Cardiac septum (tissue), 1 donor: ENCODE measurements at regions not wholly inside any gene's neighbourhood (a gene's known extent, or its start where the extent isn't known, plus 50 kb on each side); places are given as distances from the start of the nearest gene placed in this dataset.

ENCODE experiments used
- DNase-seq: peaks from one replicate; pipeline ENCODE4 v3.0.0-alpha.2; 2020; ENCODE audit warnings: low spot score
- intact Hi-C: fragments of 100-400 bp; cut with DNase I; formaldehyde crosslinking; loops from one replicate; pipeline ENCODE4 v1.14.0; 2022
- donor health status: DM: no; HTN: no; CAD: no.

DNA sequence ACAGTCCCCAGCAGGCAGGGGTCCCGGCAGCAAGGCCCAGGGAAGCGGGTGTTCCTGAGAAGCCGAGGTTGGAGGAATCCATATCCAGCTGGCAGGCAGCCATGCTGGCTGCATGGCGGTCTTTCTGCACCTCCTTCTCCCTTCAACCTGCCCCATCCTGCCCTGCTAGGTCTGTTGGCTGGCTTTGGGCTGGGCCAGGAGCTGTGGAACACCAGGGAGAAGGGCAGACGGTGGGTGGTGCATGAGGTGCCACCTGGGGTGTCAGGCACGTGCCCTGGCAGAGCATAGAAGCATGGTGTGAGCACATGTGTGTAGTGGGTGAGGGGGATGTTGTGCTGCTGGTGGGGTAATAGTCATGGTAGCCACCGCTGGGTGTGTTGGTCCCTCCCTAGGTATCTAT lies 150.1 kb downstream of the PJA1 start:
- intact Hi-C loops, result no loop called here
- peak; percentile 39 for DNase-seq

DNA sequence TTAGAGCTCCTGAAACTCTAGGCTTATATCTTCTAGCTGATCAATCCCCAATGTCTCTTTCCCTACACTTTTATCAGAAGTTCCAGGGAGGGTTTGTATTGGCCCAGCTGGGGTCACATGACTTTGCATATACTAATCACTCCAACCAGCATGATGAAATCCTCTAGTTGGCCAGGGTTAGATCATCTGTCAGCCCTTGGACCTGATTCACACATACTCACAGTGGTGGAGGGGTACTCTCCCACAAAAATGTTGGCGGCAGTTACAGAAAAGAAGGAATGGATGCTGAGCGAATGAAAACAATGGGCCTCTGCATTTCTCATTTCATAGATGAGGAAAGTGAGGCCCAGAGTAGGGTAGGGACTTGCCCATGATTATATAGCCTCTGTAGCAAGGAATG lies 151.1 kb downstream of the PJA1 start:
- intact Hi-C loops, result no loop called here
- no peak for DNase-seq

DNA sequence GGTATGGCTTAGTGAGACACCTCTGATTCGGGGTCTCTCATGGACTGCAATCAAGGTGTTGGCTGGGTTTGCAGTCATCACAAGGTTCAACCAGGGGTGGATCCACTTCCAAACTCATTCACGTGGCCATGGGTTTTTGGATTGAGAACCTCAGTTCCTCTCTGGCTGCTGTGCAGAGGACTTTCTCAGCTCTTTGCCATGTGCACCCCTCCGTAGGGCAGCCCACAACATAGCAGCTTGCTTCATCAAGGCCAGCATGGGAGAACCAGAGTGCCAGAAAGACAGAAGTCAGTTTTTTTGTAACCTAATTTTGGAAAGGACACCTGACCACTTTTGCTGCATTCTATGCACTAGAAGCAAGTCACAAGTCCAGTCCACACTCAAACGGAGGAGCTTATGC lies 154.9 kb downstream of the PJA1 start:
- intact Hi-C loops, result no loop called here

DNA sequence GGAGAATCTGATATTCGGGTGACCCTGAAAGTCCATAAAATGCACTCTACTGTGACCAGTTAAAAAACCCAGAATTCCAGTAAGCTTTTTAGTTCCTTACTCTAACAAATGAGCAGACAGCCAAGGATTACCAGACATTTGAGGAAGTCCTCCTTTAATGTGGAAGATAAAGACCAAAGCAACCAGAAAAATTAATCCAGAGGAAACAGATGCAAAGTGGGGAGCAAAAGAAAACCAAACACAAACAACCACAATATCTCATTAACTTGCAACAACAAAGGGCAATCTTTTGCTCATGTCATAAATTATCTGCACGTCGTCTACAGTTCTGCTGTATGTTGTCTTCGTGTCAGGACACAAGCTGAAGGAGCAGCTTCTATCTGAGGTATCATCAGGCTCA lies 164.4 kb downstream of the PJA1 start:
- no peak for DNase-seq
- intact Hi-C loops, result no loop called here

More for the DNA sequence above, 154.9 kb downstream of the PJA1 start:
- DNase-seq, result peak; percentile 55

DNA sequence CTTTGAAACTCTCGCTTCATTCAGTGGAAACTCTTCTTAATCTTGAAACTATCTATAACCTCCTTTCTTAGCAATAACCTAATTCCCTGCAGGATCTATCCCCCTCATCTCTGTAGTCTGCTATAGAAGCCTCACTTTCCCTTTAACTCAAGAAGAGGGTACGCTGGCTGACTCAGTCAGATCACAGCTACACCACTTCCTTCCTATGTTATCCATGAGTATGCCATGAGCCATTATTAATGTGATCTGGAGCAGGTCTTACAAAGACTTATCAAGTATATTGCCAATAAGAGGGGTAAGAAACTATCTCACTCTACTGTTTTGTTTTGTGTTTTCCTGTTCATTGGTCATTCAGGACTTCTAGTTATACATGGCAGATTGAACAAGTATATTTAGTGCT lies 165.3 kb downstream of the PJA1 start:
- no peak for DNase-seq
- intact Hi-C loops, result loop anchor here (5.0 kb wide), 1 partner anchor 173 kb away; the partner anchor contains the start of gene EFNB1

DNA sequence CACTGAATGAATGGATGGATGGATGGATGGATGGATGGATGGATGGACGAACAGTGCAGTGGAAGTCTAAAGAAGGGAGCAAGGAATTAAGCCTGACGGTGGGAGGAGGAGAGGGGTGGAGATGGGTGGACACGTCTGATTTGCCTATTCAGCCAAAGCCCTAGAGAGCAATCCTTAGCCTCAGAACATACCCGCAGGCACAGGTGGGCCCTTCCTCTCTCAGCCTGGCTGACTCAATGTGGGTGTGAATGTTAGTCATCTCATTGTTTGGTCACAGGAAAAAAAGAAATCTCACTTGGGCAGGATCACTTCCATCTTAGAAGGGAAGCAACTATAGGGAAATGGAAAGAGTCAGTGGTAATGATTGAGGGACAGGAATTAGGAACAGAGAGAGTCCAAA lies 165.9 kb downstream of the PJA1 start:
- intact Hi-C loops, result loop anchor here (5.0 kb wide), 1 partner anchor 172 kb away; the partner anchor contains the start of gene EFNB1
- DNase-seq, result peak; percentile 49

DNA sequence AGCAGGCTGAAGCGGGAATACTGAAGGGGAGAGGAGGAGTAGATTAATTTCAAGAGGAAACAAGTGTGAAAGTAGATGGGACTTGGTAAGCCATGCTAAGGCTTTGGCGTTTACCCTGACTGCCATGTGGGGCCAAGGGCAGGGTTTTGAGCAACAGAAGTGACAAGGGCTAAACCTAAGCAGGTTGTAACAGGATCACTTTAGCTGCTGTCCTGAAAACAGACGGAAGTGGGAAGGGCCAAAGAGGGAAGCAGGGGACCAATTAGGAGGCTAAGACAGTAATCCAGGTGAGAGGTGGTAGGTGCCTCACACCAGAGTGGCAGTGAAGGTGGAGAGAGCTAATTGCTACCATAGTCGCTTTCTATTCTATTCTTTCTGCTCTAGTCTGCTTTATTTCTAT lies 166.5 kb downstream of the PJA1 start:
- intact Hi-C loops, result loop anchor here (5.0 kb wide), 1 partner anchor 171 kb away; the partner anchor contains the start of gene EFNB1
- DNase-seq, result no peak

DNA sequence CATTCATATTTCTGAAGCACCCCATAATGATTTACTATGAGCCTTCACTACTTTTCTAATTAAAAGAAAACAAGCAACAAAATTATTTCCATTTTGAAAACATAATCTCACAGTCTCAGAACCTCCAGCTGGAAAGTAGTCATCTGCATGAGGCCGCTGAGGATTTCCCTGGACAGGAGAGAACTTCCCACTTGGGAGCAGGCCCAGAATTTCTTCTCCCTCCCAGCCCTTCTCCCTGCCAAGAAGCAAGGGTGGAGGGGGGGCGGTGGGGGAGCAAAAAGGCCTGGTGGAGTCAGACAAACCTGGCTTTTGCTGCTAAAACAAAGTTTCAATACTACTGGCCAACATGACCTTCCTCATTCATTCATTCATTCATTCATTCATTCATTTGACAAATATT lies 167.3 kb downstream of the PJA1 start:
- intact Hi-C loops, result loop anchor here (2.0 to 5.0 kb wide), 2 partner anchors 59 to 171 kb away; partner anchors contain the start of gene EFNB1
- DNase-seq, result peak; percentile 81

DNA sequence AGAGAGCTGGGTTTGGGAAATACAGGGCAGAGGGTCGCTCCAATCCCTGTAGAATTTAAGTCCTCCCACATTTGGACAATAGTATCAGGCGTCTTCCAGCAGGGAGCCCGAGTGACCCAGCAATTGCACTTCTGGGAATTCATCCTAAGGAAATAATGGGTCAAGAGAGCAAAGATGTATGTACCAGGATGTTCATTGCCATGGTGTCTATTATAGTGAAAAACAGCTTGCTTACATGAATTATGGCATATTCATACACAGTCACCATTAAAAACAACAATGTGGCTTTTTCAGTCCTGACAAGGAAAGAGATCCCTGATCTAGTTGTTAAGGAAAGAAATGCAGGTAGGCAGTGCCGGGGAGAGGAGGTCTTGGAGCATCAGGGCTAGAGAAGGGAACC lies 167.7 kb downstream of the PJA1 start:
- intact Hi-C loops, result loop anchor here (2.0 to 5.0 kb wide), 2 partner anchors 59 to 170 kb away; partner anchors contain the start of gene EFNB1

DNA sequence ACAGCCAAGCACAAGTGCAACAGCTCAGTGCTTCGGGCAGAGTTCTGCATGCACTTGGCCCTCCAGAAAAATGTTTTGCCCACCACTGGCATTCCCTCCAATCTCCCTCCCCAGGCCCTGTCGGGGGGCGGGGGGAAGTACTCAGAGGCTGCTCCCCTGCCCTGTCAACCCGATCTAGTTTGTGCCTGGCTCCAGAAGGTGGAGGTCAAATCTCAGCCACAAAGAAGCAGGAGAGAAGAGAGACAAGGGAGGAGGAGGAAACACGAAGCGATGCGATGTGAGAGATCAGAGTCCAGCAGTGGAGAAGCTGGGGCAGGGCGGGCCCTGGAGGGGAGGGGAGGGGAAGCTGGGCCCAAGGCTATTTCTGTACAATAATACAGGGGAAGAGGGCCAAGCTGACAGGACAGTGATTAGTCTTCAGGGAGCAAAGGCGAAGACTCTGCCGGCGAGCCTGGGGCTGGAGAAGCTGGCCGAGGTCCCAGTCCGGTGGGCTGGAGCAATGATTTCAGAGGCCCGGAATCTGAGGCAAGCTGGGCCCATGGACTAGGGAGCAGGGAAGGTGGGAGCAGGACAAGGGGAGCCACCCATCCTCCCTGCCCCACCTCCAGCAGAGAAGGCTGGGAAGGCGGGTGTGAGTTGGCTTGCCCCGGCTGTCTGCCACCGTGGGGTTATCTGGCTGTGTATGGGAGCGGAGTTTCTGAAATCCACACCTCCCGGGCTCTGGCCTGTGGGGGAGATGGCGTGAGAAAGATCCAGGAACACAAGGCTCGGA lies 167.1 kb downstream of the EFNB1 start:
- intact Hi-C loops, result loop anchor here (2.0 to 5.0 kb wide), 2 partner anchors 57 to 169 kb away; partner anchors contain the start of gene EFNB1
- DNase-seq, result peak; percentile 84

More for the DNA sequence above, 167.7 kb downstream of the PJA1 start:
- no peak for DNase-seq

DNA sequence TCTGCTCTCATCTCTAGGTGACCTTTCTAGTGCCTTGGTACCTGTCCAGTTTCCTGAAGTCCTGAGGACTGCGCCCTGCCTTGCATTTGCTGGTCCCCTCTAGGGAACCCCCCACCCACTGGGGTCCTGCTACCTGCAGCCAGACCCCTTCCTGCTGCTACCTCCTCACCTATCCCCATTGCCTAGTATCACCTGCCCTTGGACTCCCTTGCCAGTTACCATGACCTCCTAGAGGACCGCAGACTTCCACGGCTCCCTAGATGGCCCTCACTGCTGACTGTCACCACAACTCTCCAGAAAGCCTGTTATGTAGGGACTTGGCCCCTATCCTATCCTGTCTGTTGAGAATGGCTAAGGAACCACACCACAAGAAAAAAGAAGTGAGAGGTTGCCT lies 166.6 kb downstream of the EFNB1 start:
- intact Hi-C loops, result loop anchor here (5.0 kb wide), 1 partner anchor 168 kb away; the partner anchor contains the start of gene EFNB1
- DNase-seq, result no peak

DNA sequence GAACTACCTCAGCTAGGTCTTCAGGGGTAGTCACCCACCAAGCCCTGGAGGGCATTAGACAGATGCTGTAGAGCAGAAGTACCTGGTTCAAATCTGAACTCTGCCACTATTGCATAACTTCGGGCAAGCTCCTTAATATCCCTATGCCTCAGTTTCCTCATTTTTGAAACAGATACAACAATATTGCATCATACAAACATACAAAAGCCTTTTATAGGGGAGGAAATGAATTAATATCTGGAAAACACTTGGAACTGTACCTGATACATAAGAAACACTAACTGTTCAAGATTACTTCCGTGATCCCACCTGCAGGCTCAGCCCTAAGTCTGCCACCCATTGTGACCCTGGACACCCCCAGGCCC lies 166.1 kb downstream of the EFNB1 start:
- DNase-seq, result no peak
- intact Hi-C loops, result loop anchor here (5.0 kb wide), 1 partner anchor 168 kb away; the partner anchor contains the start of gene EFNB1

DNA sequence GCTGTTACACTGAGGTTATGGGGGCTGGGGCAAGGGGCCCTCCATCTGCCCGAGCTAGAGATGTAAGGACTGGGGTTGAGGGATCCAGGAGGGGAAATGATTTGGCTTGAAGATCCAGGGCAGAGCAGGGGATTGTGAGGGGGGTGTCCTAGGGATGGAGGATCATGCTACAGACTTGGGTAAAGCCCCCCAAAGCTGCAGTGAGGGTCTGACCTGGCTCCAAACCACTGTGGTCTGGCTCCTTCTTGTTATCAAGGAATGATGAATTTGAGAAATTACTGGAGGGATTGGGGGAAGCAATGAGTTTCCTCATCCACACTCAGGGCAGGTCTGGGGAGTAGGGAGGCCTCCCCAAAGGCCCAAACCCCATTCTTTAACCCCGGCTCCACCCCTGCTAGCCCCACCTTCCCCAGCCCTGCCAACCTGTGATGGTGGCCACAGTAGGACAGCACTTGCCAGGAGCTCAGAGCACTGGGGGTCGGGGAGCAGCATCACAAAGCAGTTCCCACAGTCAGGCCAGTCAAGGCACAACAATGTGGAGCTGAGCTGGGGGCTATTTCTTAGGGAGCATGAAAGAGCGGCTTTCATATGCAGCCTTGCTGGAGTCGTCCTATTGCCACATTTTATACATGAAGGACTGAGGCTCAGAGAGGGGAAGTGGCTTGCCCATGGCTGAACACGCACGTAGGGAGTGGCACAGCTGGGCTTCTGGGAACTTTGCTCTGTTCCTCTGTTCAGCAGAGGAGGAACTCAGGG lies 165.5 kb downstream of the EFNB1 start:
- DNase-seq, result no peak
- intact Hi-C loops, result no loop called here

DNA sequence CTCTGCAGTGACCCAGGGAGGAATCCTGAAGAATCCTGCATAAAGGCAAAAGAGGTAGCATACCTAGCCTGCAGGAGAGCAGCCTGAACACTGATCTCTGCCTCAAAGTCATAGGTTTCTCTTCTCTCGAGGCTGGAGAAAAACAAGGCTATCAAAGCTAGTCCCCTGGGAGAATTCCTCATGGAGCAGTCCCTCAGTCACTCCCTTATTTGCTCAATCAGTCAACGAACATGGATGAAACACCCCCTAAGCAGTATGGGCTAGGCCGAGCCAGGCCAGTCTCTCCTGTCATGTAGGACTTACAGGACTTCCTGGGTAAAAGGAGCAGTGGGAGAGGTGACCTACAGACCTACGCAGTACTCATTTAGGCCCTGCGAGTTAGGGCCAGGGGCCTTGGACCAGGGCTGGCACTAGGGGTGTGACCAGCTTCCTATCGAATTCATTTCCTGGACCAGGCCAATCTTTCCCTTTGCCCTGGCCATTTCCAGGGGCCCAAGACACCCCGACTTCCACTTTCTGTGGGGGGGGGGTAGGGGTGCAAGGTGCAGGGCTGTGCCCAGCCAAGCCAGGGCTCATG lies 164.1 kb downstream of the EFNB1 start:
- intact Hi-C loops, result no loop called here
- DNase-seq, result no peak

DNA sequence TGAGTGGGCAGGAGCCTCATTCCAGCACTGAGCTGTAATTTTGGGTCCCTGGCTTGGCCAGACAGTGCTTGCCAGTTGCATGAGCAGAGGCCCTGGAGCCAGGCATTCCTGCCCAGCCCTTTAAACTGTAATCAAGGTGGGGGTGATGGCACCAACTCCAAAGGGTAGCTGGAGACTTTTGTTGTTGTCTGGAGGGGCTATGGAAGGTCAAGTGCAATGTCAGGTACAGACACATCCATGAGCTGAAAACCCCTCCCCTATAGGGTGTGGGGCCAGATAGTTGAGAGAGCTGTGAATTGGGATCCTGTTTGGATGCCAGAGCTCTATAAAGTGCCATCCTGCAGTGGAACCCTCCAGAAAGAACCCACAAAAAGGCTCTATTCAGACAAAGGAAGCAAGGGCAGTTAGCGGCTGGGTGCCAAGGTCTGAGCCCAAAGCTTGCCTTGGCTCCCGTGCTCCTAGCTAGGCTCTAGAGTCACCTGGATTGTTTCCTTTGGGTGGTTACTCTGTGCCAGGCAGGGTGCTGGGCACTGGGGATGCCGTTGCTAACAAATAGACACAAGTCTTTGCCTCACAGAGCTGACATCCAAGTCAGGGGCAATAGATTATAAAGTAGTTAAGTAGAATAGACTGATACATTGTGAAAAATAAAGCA lies 163.0 kb downstream of the EFNB1 start:
- no peak for DNase-seq
- intact Hi-C loops, result no loop called here

DNA sequence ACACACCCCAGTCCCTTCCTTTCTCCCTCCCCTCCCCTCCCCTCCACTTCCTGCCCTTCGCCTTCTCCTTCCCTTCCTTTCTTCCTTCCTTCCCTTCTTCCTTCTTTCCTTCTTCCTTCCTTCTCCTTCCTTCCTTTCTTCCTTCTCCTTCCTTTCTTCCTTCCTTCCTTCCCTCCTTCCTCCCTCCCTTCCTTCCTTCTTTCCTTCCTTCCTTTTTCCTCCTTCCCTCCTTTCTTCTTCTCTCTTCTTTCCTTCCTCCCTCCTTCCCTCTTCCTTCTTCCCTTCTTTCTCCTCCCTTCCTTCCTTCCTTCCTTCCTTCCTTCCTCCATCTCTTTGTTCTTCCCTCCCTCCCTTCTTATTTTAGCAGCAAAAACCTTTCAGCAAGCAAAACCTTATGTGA lies 162.1 kb downstream of the EFNB1 start:
- intact Hi-C loops, result no loop called here
- no peak for DNase-seq

DNA sequence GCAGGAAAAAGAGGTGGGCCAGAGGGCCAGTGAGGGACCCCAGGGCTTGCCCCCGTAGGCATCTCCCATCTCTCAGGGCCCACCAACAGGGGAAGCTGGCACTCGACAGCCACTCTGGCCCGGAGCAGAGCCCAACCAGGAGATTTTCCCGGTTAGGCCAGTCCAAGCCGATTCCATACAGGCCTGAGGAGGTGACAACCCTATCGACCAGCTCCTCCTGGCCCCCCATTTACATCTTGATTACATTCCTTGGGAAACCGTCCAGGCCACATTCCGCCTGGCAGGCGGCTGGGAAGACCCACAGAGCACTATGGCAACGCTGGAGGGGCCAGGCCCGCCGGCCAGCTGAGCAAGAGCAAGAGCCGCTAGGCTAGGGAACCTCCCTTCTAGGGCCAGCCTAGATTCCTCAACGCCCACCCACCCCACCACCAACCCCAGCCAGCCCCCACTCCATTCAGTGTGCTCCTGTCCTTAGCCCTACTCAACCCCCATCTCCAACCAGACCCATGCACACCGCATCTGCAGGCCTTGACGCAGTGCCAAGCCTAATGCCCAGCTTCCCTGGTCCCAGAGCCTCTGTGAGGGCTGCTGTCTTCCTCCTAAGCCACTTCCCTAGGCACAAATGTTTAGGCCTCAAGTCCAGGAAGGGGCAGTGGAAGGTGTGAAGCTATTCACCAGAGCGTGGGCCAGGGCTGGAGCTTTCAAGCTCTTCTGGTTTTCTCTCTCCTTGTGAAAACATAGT lies 161.2 kb downstream of the EFNB1 start:
- DNase-seq, result no peak
- intact Hi-C loops, result no loop called here

DNA sequence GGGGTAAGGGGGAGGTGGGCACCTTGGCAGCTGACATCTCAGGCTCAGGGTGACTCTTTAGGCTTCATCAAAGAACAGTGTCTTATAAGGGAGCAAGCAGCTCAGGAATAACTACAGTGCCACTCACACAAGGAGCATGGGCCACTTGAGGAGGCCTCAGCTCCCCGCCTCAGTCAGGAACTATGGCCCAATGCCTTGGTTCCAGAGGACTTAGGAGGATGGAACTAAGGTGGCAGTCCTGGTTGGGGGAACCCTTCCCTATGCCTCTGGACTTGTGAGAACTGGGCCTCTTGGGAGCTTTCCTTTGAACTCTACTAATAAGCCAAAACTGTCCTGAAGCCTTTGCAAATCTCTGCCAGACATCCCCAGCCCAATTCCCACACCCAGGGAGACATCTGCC lies 160.6 kb downstream of the EFNB1 start:
- intact Hi-C loops, result no loop called here
- no peak for DNase-seq

DNA sequence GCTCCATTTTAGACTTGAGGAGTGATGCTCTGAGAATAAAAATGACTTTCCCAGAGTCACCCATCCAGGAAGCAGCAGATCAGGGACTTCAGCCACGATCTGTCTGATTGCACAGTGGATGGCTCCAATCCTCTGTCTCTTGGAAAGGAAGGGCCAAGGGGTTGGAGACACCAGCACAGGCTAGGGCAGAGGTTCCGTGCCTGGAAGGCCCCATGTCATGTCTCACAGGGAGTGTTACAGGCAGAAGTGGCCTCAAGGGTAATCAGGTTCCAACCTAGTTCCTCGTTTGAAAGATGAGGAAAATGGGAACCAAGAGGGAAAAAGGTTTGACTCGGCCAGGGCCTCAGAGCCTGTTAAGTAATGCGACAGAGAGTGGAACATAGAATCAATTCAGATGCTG lies 160.0 kb downstream of the EFNB1 start:
- intact Hi-C loops, result no loop called here
- no peak for DNase-seq
